HTR-8/SVneo (cell line): ENCODE measurements at regions not wholly inside any gene's neighbourhood (a gene's known extent, or its start where the extent isn't known, plus 50 kb on each side); places are given as distances from the start of the nearest gene placed in this dataset.

ENCODE experiments used
- DNase-seq: peaks from one replicate; pipeline ENCODE4 v3.0.0; 2011; ENCODE audit warnings: low spot score, mixed read lengths; ENCODE audit not compliant: insufficient read length
- FAIRE-seq: peaks from 2 replicates; lab custom pipeline; 2011; peaks lifted over from hg19 to GRCh38; lab: Jason Lieb, UNC

DNA sequence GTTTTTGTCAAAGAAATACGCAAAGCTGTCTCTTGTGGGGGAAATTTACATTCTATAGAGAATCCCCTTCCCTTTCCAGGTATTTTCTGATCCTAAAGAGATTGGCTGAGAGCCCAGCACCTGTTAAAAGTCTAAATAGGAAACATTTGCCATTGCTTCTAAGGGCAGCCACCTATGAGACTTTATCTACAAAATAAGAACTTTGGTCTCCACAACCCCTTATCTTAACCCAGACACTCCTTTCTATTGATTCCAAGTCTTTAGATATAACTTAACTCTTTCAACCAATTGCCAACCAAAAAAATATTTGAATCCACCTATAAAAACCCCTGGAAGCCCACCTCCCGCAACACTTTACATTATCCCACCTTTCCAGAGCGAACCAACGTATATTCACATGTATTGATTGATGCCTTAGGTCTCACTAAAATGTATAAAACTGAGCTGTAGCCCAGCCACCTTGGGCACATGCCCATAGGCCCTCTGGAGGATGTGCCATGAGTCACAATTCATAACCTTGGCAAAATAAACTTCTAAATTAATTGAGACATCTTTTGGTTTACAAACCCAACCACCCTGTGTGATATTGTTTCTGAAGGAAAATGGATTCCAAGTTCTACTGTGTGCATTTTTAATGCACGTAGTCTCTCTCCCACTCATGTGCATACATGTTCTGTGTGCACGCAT lies 211.4 kb downstream of the GAS1 start:
- no peak for DNase-seq
- no peak for FAIRE-seq

- DNase-seq (no peak), FAIRE-seq (no peak)
Measured at GRCh38 chr9:86734771-86735170, 212.5 kb downstream of the GAS1 start.

DNA sequence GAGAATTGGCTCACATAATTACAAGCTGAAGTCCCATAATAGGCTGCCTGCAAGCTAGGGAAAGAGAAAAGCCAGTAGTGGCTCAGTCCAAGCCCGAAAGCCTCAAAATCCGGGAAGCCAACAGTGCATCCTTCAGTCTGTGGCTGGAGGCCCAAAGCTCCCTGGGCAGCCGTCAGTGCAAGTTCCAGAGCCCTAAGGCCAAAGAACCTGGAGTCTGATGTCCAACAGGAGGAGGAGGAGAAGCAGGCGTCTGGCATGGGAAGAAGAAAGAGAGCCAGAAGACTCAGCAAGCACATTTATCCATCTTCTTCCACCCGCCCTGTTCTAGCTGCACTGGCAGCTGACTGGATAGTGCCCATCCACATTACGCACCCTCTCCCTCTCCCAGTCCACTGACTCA lies 213.4 kb downstream of the GAS1 start:
- no peak for DNase-seq
- no peak for FAIRE-seq

- DNase-seq: no peak
- no peak for FAIRE-seq
Measured at GRCh38 chr9:86732514-86733171, 214.7 kb downstream of the GAS1 start.

- DNase-seq (no peak), FAIRE-seq (no peak)
Measured at GRCh38 chr9:86731511-86732063, 215.7 kb downstream of the GAS1 start.

DNA sequence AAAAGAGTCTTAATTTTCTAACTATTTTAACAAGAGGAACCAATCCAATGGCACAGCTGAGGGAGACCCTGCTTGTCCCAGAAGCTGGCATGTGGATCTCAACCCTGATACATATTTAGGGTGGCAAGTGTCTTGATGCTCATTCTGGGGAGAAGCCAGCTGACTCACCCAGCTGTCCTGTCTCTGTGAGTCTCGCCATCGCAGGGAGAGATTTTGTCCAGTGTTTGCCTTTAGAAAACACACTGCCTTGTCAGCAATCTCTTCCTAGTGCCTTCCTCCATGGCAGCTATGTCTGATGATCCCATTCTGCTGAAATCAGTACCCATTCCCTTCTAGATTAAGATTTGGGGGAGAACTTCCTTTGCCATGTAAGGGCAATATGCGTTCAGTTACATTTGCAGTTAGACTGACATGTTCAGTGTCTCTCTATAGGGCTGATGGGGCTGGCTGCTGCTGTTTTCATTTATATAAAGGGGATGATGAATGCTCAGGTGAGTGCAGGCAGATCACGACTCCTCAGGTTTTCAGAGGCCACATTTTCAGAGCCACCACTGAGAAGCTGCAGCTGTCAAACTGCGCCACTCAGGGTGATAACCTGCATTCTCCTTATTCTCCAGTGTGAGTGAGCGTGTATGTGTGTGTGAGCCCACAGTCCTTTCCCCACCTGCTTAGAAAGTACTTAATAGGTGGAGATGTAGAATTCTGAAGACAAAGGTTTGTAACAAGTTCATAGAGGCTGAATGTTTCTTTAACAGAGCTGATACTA lies 217.0 kb downstream of the GAS1 start:
- FAIRE-seq (no peak), DNase-seq (no peak)

DNA sequence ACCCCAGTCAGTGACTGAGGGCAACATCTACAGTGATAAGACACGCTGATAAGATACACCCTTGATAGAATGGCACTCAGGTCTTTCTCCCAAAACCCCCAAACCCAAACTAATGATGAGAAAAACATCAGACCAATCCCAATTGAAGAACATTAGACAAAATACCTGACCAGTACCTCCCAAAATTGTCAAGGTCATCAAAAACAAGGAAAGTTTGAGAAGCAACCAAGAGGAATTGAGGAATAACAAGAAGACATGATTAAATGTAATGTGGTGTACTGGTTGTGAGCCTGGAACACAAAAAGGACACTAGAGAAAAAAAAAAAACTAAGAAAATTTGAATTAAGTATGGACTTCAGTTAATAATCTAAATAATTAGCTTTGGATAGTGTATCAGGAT lies 222.8 kb downstream of the GAS1 start:
- FAIRE-seq: no peak
- no peak for DNase-seq

GRCh38 chr9:86723346-86723745 lies 224.0 kb downstream of the GAS1 start:
- FAIRE-seq: no peak
- no peak for DNase-seq

DNA sequence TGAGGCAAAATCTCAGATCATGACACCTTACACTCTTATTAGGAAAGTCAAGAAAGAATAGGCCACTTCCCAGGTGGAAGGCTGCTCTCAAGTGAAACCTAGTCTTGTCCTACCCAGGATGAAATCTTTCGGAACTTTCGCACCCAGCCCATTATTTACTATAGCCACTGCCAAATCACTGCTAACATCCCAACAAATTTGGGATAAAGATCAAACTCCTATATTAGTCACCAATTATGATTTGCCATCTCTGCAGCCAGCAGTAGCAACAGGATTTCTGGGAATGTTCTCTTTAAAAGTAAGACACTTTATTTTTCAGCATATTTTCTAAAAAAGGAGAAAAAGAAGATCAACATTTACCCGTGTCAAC lies 224.6 kb downstream of the GAS1 start:
- no peak for DNase-seq
- FAIRE-seq: no peak

- FAIRE-seq (no peak), DNase-seq (peak; percentile 26)
Measured at GRCh38 chr9:86721843-86722705, 225.2 kb downstream of the GAS1 start.

- DNase-seq (no peak), FAIRE-seq (no peak)
Measured at GRCh38 chr9:86721226-86721781, 226.0 kb downstream of the GAS1 start.

DNA sequence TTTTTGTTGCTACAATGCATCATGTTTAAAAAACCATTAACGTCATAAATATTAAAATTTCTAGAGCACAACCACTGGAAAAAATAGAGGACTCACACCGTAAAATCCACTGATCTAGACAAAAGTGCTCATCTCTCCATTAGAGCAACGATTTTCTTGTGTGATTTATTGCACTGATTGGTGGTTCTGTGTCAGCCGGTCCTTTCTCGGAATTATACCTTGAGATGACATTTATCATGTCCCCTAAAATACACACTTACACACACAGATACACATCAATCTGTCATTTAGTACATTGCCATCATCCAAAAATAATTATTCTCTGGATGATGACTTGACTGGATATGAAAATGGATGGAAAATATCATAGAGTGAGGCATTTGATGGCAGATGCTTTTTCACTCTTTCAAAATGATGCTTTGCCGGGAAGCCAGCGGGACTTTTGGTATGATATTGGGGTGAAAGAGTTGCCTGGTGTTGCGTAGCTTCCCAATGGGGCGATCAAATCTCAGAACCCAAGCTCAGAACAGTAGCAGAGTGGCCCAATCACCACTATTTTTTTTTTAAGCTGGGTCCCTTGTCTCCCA lies 226.6 kb downstream of the GAS1 start:
- FAIRE-seq (no peak), DNase-seq (no peak)

GRCh38 chr9:86718388-86719049 lies 228.8 kb downstream of the GAS1 start:
- DNase-seq (no peak), FAIRE-seq (no peak)

DNA sequence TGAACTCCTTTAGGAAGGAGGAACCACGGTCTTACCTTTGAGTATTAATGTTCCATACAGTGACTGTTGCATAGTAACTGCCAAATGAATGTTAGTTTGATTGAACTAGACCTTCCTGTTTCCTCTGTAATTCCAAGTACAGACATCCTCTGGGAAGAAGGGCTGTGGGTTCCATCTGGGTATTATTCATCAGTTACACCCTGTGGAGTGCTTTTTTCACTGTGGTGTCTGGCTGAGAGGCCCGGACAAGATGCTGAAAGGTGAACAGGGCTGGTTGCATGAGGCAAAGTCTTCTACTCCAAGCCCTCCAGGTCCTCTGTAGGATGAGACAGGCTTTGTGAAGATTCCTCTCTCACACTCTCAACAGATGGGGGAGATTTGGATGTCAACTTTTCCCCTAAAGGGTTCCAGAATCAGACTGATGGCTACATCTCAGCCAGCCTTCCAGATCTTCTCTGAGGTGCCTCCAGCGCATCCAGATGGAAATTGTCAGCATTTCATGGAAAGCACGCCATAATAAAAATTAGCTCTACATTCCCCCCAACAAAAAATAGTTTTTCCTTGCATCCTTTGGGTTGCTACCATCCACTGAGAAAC lies 230.9 kb downstream of the GAS1 start:
- FAIRE-seq: no peak

DNA sequence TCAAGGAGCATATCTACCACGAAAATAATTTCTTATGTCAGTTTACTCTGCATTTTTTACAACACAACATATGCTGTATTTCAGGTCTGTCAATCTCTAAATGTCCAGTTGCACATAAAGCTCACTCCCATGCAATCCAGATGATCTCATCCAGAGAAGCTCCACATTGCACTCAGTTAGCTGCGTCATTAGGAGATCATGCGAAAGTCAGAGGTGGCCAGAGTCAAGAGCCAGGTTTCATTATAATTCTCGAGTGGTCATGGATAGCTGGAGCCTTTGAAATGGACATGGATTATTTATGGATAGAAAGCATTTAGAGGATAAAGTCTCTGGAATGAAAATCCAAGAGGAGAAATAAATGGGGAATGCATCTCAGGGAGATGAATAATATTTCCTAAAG lies 232.3 kb downstream of the GAS1 start:
- DNase-seq: no peak
- no peak for FAIRE-seq

More for the DNA sequence above, 230.9 kb downstream of the GAS1 start:
- no peak for DNase-seq

GRCh38 chr9:86713970-86714369 lies 233.3 kb downstream of the GAS1 start:
- no peak for DNase-seq
- no peak for FAIRE-seq

GRCh38 chr9:86713470-86713869 lies 233.8 kb downstream of the GAS1 start:
- FAIRE-seq (no peak), DNase-seq (no peak)
